ENCODE measurements at regions not wholly inside any gene's neighbourhood (a gene's known extent, or its start where the extent isn't known, plus 50 kb on each side); places are given as distances from the start of the nearest gene placed in this dataset.

- no peaks in the 10 kb centered on the region for H3K27me3 ChIP-seq (replicated peaks in 1 of 4; ENCODE audit: control extremely low read depth in 1 of 4, control insufficient read depth in 3 of 4, insufficient read depth in 4 of 4, low read length in 3 of 4)
- no peak overlapping the region for H3K4me3 ChIP-seq (ENCODE audit: control extremely low read depth in 1 of 5, extremely low read depth in 1 of 5, insufficient read depth in 1 of 5, low read depth in 2 of 5, low read length in 4 of 5)
- H3K36me3 ChIP-seq (replicated peaks in 1 of 2; ENCODE audit: control extremely low read depth in 1 of 2, control insufficient read depth in 1 of 2, extremely low read depth in 1 of 2, insufficient read depth in 2 of 2, low read length in 1 of 2): no peaks in the 10 kb centered on the region
- no peak overlapping the region for H2AFZ ChIP-seq (ENCODE audit: insufficient read depth, low read depth, low read length, poor library complexity, severe bottlenecking)
- CTCF ChIA-PET: no interaction called here
- no peak overlapping the region for H3K27ac ChIP-seq (ENCODE audit: low read length in 2 of 2)
- POLR2A ChIA-PET: no interaction called here
- H3K9me3 ChIP-seq (ENCODE audit: control extremely low read depth in 1 of 3, control insufficient read depth in 2 of 3, insufficient read depth in 1 of 3, low read length in 2 of 3): peaks cover 0 to 4% (median 0%) of the 10 kb centered on the region in 3 donors
- H3K27ac Mint-ChIP-seq: no peak overlapping the region
- H3K4me2 ChIP-seq (replicated peaks; ENCODE audit: low read depth, low read length, poor library complexity, severe bottlenecking): no peak overlapping the region
- no peaks in the 10 kb centered on the region for H4K20me1 ChIP-seq (ENCODE audit: control insufficient read depth, insufficient read depth, low read length, poor library complexity, severe bottlenecking)
- no peak overlapping the region for H3K9ac ChIP-seq (ENCODE audit: low read length)
- WGBS (ENCODE audit: insufficient coverage): 88% methylated on average over 3 of the region's 4 CpGs
- DNase-seq (no peak), ATAC-seq (ENCODE audit: low read depth) (no peak)
- no peaks in the 10 kb centered on the region for H3K79me2 ChIP-seq (ENCODE audit: control insufficient read depth, insufficient read depth, low read length)
- intact Hi-C loops (cut with micrococcal nuclease): no loop called here
- H3K27me3 Mint-ChIP-seq: peaks cover 4% of the 10 kb centered on the region
- no peak overlapping the region for H3K4me3 Mint-ChIP-seq
- H3K4me1 Mint-ChIP-seq: no peaks in the 10 kb centered on the region
- TF ChIP-seq EZH2 (IDR thresholded peaks at IDR 0.05; ENCODE audit: borderline replicate concordance, insufficient read depth, low read depth, low read length, poor library complexity, severe bottlenecking) (no peak), CTCF (IDR thresholded peaks at IDR 0.05) (no peak)
- no peaks in the 10 kb centered on the region for H3K4me1 ChIP-seq (ENCODE audit: control insufficient read depth in 2 of 2, insufficient read depth in 2 of 2, low read length in 2 of 2)
- no peaks in the 10 kb centered on the region for H3K9me3 Mint-ChIP-seq (ENCODE audit: insufficient read depth)
Measured at GRCh38 chr7:46864716-46865115, 717.2 kb downstream of the TNS3 start.

- Mint-ChIP-seq H3K4me1 (no peaks in the 10 kb centered on the region), H3K4me3 (no peak overlapping the region), H3K9me3 (ENCODE audit: insufficient read depth) (no peaks in the 10 kb centered on the region), H3K27me3 (peaks cover 4% of the 10 kb centered on the region), H3K27ac (no peak overlapping the region)
- Histone ChIP-seq H2AFZ (ENCODE audit: insufficient read depth, low read depth, low read length, poor library complexity, severe bottlenecking) (no peak overlapping the region), H3K4me3 (ENCODE audit: control extremely low read depth in 1 of 5, extremely low read depth in 1 of 5, insufficient read depth in 1 of 5, low read depth in 2 of 5, low read length in 4 of 5) (no peak overlapping the region), H3K4me1 (ENCODE audit: control insufficient read depth in 2 of 2, insufficient read depth in 2 of 2, low read length in 2 of 2) (no peaks in the 10 kb centered on the region), H3K9ac (ENCODE audit: low read length) (no peak overlapping the region), H3K36me3 (replicated peaks in 1 of 2; ENCODE audit: control extremely low read depth in 1 of 2, control insufficient read depth in 1 of 2, extremely low read depth in 1 of 2, insufficient read depth in 2 of 2, low read length in 1 of 2) (no peaks in the 10 kb centered on the region), H3K27me3 (replicated peaks in 1 of 4; ENCODE audit: control extremely low read depth in 1 of 4, control insufficient read depth in 3 of 4, insufficient read depth in 4 of 4, low read length in 3 of 4) (no peaks in the 10 kb centered on the region), H3K79me2 (ENCODE audit: control insufficient read depth, insufficient read depth, low read length) (no peaks in the 10 kb centered on the region), H4K20me1 (ENCODE audit: control insufficient read depth, insufficient read depth, low read length, poor library complexity, severe bottlenecking) (no peaks in the 10 kb centered on the region), H3K4me2 (replicated peaks; ENCODE audit: low read depth, low read length, poor library complexity, severe bottlenecking) (no peak overlapping the region), H3K9me3 (ENCODE audit: control extremely low read depth in 1 of 3, control insufficient read depth in 2 of 3, insufficient read depth in 1 of 3, low read length in 2 of 3) (peaks cover 0 to 4% (median 0%) of the 10 kb centered on the region in 3 donors), H3K27ac (ENCODE audit: low read length in 2 of 2) (no peak overlapping the region)
- TF ChIP-seq EZH2 (IDR thresholded peaks at IDR 0.05; ENCODE audit: borderline replicate concordance, insufficient read depth, low read depth, low read length, poor library complexity, severe bottlenecking): no peak
- TF ChIP-seq CTCF (IDR thresholded peaks at IDR 0.05): no peak
- POLR2A ChIA-PET: no interaction called here
- no peak for DNase-seq
- 75% methylated on average over 6 of the region's 6 CpGs for WGBS (ENCODE audit: insufficient coverage)
- CTCF ChIA-PET: no interaction called here
- no peak for ATAC-seq (ENCODE audit: low read depth)
- intact Hi-C loops (cut with micrococcal nuclease): no loop called here
Measured at GRCh38 chr7:46859963-46860475, 721.9 kb downstream of the TNS3 start.
